ENCODE measurements at regions not wholly inside any gene's neighbourhood (a gene's known extent, or its start where the extent isn't known, plus 50 kb on each side); places are given as distances from the start of the nearest gene placed in this dataset.

DNA sequence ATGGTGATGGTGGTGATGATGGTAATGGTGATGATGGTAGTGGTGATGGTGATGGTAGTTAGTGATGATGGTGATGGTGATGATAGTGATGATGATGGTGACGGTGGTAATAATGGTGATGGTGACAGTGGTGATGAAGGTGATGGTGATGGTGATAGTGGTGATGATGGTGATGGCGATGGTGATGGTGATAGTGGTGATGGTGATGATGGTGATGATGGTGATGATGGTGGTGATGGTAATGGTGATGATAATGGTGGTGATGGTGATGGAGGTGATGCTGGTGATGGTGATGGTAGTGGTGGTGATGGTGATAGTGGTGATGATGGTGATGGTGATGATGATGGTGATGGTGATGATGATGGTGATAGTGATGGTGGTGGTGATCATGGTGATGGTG, 148.7 kb upstream of the TNRC6C start:
- no peak for DNase-seq

DNA sequence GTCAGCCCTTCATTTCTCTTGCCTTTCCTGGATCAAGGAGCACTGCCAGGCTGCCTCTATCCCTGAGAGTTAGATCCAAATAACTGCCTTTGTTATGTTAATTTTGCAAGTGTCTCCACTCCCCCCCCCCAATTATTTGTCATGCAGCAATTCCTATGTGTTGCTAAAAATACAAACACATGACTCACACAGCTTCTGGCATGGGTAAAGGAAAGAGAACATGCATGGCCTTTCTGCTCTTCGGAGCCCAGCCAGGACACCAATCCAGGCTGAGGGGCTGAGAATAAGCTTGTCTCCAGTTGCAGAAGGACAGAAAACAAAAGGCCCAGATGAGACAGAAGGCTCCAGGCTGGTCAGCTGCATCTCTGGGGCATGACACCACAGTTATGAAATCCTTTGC, 148.0 kb upstream of the TNRC6C start:
- DNase-seq, result no peak

DNA sequence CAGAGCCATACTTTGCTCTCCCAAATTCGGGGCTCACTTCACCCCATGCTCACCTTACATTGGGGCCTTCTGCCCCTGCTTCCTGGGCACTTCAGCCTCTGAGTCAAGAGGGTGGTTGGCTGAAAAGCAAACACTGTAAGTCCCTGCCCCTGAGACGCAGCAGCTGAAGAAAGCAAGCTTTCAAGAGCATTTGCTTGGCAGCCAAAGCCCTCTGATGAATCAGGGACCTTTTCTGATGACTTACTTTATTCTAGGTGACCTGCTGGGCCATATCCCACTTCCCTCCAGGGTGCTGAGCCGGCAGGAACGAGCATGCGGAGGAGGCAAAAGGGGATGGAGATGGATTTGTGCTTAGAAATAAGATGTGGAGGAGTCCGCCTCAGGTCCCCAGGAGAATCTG, 147.0 kb upstream of the TNRC6C start:
- DNase-seq, result no peak

DNA sequence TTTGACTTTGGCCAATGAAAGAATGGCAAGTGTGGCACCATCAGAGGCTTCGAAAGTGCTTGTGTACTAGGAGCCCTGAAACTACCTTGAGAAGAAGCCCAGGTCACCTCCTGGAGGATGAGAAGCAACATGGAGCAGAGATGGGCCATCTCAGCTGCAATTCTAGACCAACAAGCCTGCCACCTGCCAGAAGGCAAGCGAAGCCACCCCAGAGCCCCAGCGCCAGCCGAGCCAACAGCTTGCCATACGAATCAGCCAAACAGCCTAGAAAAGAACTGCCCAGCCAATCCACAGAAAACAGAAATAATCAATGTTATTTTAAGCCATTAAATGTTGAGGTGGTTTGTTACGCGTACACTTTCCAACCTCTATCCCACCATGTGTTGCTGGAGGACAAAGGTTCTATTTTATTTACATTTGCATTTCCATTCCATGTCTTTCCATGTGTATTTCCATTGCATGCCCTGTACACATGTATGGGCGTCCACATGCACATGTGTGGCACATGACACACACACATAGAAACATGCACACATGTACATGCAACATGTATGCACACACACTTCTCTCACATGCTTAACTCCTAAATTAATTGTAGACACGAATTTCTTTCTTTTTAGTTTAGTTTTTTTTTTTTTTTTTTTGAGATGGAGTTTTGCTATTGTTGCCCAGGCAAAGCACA, 144.3 kb upstream of the TNRC6C start:
- no peak for DNase-seq

GRCh38 chr17:77815127-77815905, 143.2 kb upstream of the TNRC6C start:
- no peak for DNase-seq

GRCh38 chr17:77817953-77818352, 140.6 kb upstream of the TNRC6C start:
- DNase-seq, result no peak

DNA sequence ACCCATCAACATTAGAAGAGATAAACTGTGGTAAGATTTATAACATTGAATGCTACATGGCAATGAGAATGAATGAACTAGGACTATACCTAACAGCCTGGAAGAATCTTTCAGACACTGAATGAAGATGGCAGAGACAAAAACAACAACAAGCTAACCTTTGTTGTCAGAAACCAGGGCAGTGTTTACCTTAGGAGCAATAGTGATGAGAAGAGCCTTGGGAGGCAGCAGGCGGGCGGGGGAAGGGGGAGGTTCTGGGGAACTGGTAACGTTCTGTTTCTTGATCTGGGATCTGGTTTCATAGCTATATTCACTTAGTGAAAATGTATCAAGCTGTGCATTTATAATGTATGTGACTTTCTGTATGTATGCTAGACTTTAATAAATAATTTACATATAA, 139.0 kb upstream of the TNRC6C start:
- no peak for DNase-seq

DNA sequence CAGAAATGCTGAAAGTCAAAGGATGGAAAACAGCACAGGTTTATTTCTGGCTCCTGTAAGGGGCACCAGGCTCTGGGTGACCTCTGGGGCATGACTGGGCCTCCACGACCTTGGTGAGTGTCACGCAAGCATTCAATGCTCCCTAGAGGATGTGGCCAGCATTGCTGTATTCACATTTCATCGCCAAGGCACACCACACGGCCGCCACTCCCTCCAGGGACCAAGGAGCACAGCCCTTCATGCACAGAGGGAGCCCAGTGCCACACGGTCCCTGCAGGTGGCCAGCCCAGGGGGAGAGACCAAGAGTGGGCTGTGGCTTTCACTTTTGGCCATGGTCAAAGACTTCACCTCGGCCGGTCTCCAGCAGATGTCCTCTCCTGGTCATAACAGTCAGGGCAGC, 137.4 kb upstream of the TNRC6C start:
- no peak for DNase-seq

GRCh38 chr17:77822302-77823030, 136.0 kb upstream of the TNRC6C start:
- no peak for DNase-seq

DNA sequence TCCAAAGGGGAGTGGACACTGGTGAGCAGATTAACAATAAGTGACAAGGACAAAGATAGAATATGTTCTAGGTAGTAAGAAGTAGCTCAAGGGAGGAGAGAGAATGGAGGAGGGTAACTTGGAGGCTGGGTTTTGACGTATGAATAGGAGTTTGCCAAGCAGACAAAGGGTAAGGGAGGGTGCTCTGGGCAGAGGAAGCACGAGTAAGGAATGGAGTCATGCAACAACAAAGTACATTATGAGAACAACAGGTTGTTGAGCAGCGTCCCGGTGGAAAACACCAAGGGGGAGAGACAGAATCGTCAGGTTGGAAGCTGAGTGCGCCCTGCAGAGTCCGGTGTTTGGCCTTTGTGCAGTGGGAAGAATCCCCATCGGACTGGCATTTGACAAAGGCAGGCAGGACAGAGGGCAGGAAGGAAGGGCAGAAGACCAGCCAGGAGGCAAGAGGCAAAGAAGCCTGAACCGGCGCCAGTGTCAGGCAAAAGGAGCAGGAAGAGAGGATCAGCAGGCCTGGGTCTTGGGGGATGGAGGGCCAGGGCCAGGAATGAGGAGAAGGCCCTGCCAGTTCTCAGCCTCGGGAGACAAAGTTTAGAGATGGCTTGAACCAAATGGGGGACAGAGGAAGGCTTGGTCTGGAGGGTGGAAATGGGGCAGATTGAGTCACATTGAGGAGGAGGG, 134.3 kb upstream of the TNRC6C start:
- no peak for DNase-seq

- DNase-seq, result no peak
Measured at GRCh38 chr17:77824780-77825280, 133.7 kb upstream of the TNRC6C start.

- DNase-seq, result no peak
Measured at GRCh38 chr17:77825621-77826020, 132.9 kb upstream of the TNRC6C start.

DNA sequence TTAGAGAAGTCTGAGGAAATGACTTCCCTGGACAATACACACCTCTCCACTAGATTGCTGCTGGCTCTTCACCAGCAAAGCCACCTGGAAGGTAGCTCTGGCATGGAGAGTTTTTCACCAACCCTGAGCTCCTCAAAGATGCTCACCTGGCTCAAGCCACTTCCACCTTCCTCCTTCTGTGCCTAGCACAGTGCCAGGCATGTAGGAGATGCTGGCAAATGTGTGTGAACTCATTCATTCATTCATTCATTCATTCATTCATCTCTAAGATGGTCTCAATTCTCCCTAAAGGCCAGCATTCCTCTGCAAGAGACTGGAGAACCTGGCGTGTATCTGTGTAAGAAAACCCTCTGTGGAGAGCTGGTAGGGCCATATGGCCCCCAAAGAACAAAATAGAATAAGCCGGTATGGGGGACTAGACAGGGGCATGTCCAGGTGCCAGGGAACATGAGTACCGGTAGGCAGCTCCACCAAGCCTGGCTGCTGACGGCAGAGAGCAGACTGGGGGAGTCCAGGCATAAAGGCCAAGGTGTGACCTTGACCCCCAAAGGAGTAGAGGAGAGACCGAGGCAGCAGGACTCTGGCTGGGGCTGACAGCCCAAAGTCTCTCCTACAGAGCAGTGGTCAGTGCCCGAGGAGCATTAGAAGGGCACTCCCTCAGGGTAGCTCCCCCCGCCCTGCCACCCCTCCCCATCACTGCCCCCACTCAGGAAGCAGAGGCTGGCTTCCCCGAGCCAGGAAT, 132.2 kb upstream of the TNRC6C start:
- DNase-seq, result no peak

DNA sequence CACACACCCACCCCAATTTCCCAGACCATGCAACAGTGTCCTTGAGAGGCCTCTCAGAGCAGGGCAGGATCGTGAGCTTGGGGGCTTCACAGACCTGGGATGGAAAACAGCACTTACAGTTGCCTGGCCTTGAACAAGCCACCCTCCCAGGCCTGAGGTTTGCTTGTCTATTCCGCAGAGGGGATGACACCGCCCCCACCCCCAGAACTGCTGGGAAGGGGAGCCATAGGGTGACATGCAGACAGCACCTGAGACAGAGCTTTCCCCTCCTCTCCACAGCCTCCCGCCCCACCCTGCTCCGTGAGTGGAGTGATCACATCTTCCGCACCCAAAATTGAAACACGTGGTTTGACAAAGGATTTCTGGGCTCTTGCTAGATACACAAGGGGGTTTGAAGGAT, 131.5 kb upstream of the TNRC6C start:
- no peak for DNase-seq

GRCh38 chr17:77827511-77827910, 131.0 kb upstream of the TNRC6C start:
- no peak for DNase-seq

- DNase-seq, result no peak
Measured at GRCh38 chr17:77828749-77829539, 129.6 kb upstream of the TNRC6C start.

DNA sequence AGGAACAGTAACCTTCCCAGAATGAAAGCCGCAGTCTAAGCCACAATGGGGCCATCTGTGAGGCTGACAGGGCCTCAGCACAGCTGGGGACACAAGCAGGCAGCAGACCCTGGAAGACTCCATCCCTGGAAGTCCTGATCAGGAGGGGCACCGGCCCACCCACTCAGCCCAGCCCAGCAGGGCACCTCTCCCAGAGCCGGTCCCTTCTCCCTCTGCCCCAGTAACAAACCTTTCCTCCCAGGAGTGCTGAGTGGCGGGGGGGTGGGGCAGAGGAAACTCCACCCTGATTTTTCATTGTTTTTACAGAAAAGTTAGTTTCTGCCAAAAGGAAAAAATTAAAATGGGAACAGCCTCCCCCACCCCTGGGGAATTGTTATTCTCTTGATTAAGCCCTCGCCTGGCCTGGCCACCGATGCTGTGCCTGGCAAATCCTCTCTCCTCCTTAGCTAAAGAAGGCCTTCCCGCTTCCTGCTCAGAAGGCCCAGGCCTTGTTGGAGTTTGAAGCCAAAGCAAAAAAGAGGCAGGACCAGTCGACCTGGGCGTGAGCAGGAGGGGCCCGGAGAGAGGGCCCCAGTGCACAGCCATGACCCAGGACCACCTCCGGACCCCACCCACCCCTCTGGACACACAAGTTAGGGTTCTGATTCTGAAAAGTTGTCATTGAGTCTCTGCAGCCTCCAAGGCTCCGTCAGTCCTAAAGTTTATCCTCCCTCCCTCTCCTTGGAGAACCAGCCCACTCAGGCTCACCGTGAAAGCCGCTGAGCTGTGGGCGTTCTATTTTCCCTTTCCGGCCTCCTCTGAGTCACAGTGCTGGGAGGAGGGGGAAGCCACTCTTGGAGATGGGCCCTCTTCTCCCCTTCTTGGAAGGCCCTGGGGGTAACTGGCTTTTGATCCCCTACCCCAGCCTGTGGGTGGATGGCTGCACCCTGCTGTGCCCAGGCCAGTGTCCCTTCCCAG, 128.4 kb upstream of the TNRC6C start:
- no peak for DNase-seq

GRCh38 chr17:77830816-77831473, 127.6 kb upstream of the TNRC6C start:
- no peak for DNase-seq

DNA sequence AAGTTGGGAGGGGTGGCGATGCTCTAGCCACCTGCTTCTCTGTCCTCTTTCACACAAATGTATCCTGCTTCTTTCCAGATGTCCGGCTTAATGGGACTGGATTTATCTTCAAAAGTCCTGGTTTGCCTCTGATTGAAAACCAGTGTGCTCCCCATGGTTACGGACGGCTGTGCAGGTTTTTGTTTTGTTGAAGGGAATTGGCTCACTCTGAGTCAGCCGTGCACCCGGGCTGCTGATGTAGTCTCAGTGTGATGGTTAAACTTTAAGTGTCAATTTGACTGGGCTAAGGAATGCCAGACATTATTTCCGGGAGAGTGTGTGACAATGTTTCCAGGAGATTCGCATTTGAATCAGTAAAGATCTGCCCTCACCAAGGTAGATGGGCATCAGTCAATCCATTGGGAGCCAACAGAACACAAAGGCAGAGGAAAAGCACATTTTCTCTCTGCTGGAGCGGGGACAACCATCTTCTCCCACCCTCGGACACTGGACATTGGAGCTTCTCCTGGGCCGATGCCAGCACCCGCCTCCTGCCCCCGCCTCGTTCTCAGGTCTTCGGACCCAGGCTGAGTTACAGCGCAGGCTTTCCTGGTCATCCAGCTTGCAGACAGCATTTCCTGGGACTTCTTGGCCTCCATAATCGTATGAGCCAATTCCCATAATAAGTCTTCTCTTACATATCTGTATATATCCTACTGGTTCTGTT, 126.9 kb upstream of the TNRC6C start:
- no peak for DNase-seq
